ENCODE measurements at regions not wholly inside any gene's neighbourhood (a gene's known extent, or its start where the extent isn't known, plus 50 kb on each side); places are given as distances from the start of the nearest gene placed in this dataset.

- H3K4me3 ChIP-seq (replicated peaks; ENCODE audit: low read depth, low read length): no peak overlapping the region
- no peak for TF ChIP-seq CTCF (IDR thresholded peaks at IDR 0.05; ENCODE audit: low read length, missing control alignments)
- no peak for DNase-seq (ENCODE audit: low read depth)
Measured at GRCh38 chr1:229781453-229781852, 155.4 kb downstream of the URB2 start.

- TF ChIP-seq CTCF (IDR thresholded peaks at IDR 0.05; ENCODE audit: low read length, missing control alignments): no peak
- DNase-seq (ENCODE audit: low read depth): no peak
- no peak overlapping the region for H3K4me3 ChIP-seq (replicated peaks; ENCODE audit: low read depth, low read length)
Measured at GRCh38 chr1:229782469-229782868, 156.4 kb downstream of the URB2 start.

GRCh38 chr1:229784834-229785233, 158.8 kb downstream of the URB2 start:
- no peak for TF ChIP-seq CTCF (IDR thresholded peaks at IDR 0.05; ENCODE audit: low read length, missing control alignments)
- no peak overlapping the region for H3K4me3 ChIP-seq (replicated peaks; ENCODE audit: low read depth, low read length)
- no peak for DNase-seq (ENCODE audit: low read depth)

GRCh38 chr1:229786974-229787610, 161.0 kb downstream of the URB2 start:
- TF ChIP-seq CTCF (IDR thresholded peaks at IDR 0.05; ENCODE audit: low read length, missing control alignments): no peak
- peak; percentile 3 for DNase-seq (ENCODE audit: low read depth)
- no peak overlapping the region for H3K4me3 ChIP-seq (replicated peaks; ENCODE audit: low read depth, low read length)

GRCh38 chr1:229788004-229788403, 162.0 kb downstream of the URB2 start:
- no peak for TF ChIP-seq CTCF (IDR thresholded peaks at IDR 0.05; ENCODE audit: low read length, missing control alignments)
- H3K4me3 ChIP-seq (replicated peaks; ENCODE audit: low read depth, low read length): no peak overlapping the region
- no peak for DNase-seq (ENCODE audit: low read depth)

GRCh38 chr1:229792012-229792975, 166.2 kb downstream of the URB2 start:
- DNase-seq (ENCODE audit: low read depth): no peak
- TF ChIP-seq CTCF (IDR thresholded peaks at IDR 0.05; ENCODE audit: low read length, missing control alignments): no peak

More at GRCh38 chr1:229792012-229792975, 166.2 kb downstream of the URB2 start:
- no peak overlapping the region for H3K4me3 ChIP-seq (replicated peaks; ENCODE audit: low read depth, low read length)
